Liver (tissue), 8 donors: ENCODE measurements at regions not wholly inside any gene's neighbourhood (a gene's known extent, or its start where the extent isn't known, plus 50 kb on each side); places are given as distances from the start of the nearest gene placed in this dataset.

Experiments used
- DNase-seq: peaks from one replicate; pipeline ENCODE4 v3.0.0-alpha.2; 2017; ENCODE audit warnings: low spot score
- H3K27ac ChIP-seq, 2 donors: one replicate each; pipeline ENCODE4 v1.7.0; 2013; ENCODE audit warnings: inconsistent platforms in 2 of 2, low read length in 2 of 2, control low read depth in 1 of 2, low read depth in 1 of 2, mild to moderate bottlenecking in 1 of 2
- H3K27me3 ChIP-seq, 4 donors: one replicate each; pipeline versions ENCODE4 v1.6.1 to v1.7.0; 2013; ENCODE audit warnings: low read length in 3 of 4, inconsistent platforms in 1 of 4, mild to moderate bottlenecking in 1 of 4, moderate library complexity in 1 of 4; ENCODE audit not compliant: control insufficient read depth in 4 of 4, insufficient read depth in 4 of 4
- H3K36me3 ChIP-seq, 4 donors: one replicate each; pipeline versions ENCODE4 v1.6.1 to v1.7.0; 2013; ENCODE audit warnings: low read length in 3 of 4, mild to moderate bottlenecking in 3 of 4, low read depth in 1 of 4, moderate library complexity in 1 of 4; ENCODE audit not compliant: control insufficient read depth in 4 of 4, insufficient read depth in 3 of 4
- H3K4me1 ChIP-seq, 4 donors: one replicate each; pipeline versions ENCODE4 v1.6.1 to v1.7.0; 2013; ENCODE audit warnings: low read length in 3 of 4, mild to moderate bottlenecking in 3 of 4, moderate library complexity in 1 of 4; ENCODE audit not compliant: control insufficient read depth in 4 of 4, insufficient read depth in 4 of 4
- H3K4me3 ChIP-seq, 3 donors: one replicate each; pipeline versions ENCODE4 v1.6.1 to v1.7.0; 2013; ENCODE audit warnings: low read length in 3 of 3, control low read depth in 1 of 3, low read depth in 1 of 3, mild to moderate bottlenecking in 1 of 3
- H3K9ac ChIP-seq, 2 donors: one replicate each; pipeline ENCODE4 v1.7.0; 2013; ENCODE audit warnings: low read length in 2 of 2, mild to moderate bottlenecking in 2 of 2, moderate library complexity in 2 of 2, control low read depth in 1 of 2, low read depth in 1 of 2
- H3K9me3 ChIP-seq, 4 donors: one replicate each; pipeline versions ENCODE4 v1.6.1 to v1.7.0; 2013; ENCODE audit warnings: low read length in 3 of 4; ENCODE audit not compliant: control insufficient read depth in 4 of 4
- EGR1 ChIP-seq, 2 donors: IDR thresholded peaks; 2 replicates each; pipeline ENCODE4 v1.6.1; 2016 to 2018; ENCODE audit warnings: antibody characterized with exemption in 2 of 2, low read depth in 2 of 2
- FOXA1 ChIP-seq: IDR thresholded peaks from 2 replicates; pipeline ENCODE4 v1.6.1; 2016; ENCODE audit warnings: antibody characterized with exemption
- FOXA2 ChIP-seq: IDR thresholded peaks from 2 replicates; pipeline ENCODE4 v1.6.1; 2016; ENCODE audit warnings: antibody characterized with exemption
- GABPA ChIP-seq, 2 donors: IDR thresholded peaks in 1 of 2; conservative IDR thresholded peaks in 1 of 2; 2 replicates each; pipeline ENCODE4 v1.6.1; 2016; ENCODE audit warnings: antibody characterized with exemption in 2 of 2, mild to moderate bottlenecking in 1 of 2, moderate library complexity in 1 of 2
- HNF4A ChIP-seq, 2 donors: conservative IDR thresholded peaks; 2 replicates each; pipeline ENCODE4 v1.6.1; 2016; ENCODE audit warnings: antibody characterized with exemption in 2 of 2, mild to moderate bottlenecking in 2 of 2
- HNF4G ChIP-seq: IDR thresholded peaks from 2 replicates; pipeline ENCODE4 v1.6.1; 2016; ENCODE audit warnings: antibody characterized with exemption
- JUND ChIP-seq, 2 donors: IDR thresholded peaks; 2 replicates each; pipeline ENCODE4 v1.6.1; 2016; ENCODE audit warnings: antibody characterized with exemption in 2 of 2
- RAD21 ChIP-seq, 2 donors: IDR thresholded peaks; 2 replicates each; pipeline ENCODE4 v1.6.1; 2016; ENCODE audit warnings: antibody characterized with exemption in 2 of 2, mild to moderate bottlenecking in 2 of 2
- RXRA ChIP-seq, 2 donors: IDR thresholded peaks; 2 replicates each; pipeline ENCODE4 v1.6.1; 2017 to 2018; ENCODE audit warnings: antibody characterized with exemption in 2 of 2, mild to moderate bottlenecking in 1 of 2
- SP1 ChIP-seq: IDR thresholded peaks from 2 replicates; pipeline ENCODE4 v1.6.1; 2018; ENCODE audit warnings: antibody characterized with exemption, mild to moderate bottlenecking
- TAF1 ChIP-seq: conservative IDR thresholded peaks from 2 replicates; pipeline ENCODE4 v1.6.1; 2016; ENCODE audit warnings: antibody characterized with exemption, mild to moderate bottlenecking
- YY1 ChIP-seq: IDR thresholded peaks from 2 replicates; pipeline ENCODE4 v1.6.1; 2016; ENCODE audit warnings: antibody characterized with exemption, mild to moderate bottlenecking
- WGBS: extraction: QIAGEN DNeasy Blood & Tissue Kit; methylation state at CpG from one replicate; pipeline ENCODE4 v1.1.7; 2013; 5-methylcytosine and 5-hydroxymethylcytosine counted together
- TF ChIP-seq, protein P1 (sequence below): IDR thresholded peaks from 2 replicates; pipeline ENCODE4 v1.6.1; 2016; ENCODE audit warnings: antibody characterized with exemption, mild to moderate bottlenecking
- TF ChIP-seq, protein P2 (sequence below): IDR thresholded peaks from 2 replicates; pipeline ENCODE4 v1.6.1; 2016; ENCODE audit warnings: antibody characterized with exemption
- TF ChIP-seq, protein P3 (sequence below): IDR thresholded peaks from 2 replicates; pipeline ENCODE4 v1.6.1; 2016; ENCODE audit warnings: antibody characterized with exemption
- TF ChIP-seq, protein P4 (sequence below): IDR thresholded peaks from 2 replicates; pipeline ENCODE4 v1.6.1; 2016; ENCODE audit warnings: antibody characterized with exemption
- TF ChIP-seq, protein P5 (sequence below): fragments of 150-350 bp; IDR thresholded peaks from 2 replicates; pipeline ENCODE4 v1.5.1; 2017; ENCODE audit warnings: improper control_type of control experiment, low read depth, low read length; ENCODE audit not compliant: missing input control
- donor health status: healthy.
- donor health status: healthy.
- donor health status: healthy.
- donor health status: healthy.
- donor health status: healthy.

DNA sequence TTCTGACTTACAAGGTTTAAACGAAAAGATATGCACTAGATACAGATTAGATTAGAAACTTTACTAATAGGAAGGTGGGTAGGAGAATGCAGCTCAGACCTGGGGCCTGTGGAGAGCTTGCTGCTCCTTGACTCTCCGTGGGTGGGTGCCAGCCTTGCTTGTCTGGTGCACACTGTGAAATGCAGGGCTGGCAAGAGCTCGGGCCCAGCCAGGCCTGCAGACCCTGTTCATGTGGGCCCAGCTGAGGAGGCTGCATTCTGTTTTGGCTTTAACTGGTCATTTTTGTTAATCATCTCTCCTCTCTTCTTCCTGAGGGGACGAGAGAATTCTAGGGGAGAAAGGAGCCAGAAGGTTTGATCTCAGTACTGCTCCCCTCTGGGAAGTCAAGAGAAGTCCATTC, 325.4 kb downstream of the QKI start:
- Histone ChIP-seq H3K27ac (no peak overlapping the region), H3K4me3 (no peak overlapping the region), H3K4me1 (no peaks in the 10 kb centered on the region), H3K27me3 (no peaks in the 10 kb centered on the region), H3K9ac (no peak overlapping the region), H3K36me3 (no peaks in the 10 kb centered on the region), H3K9me3 (no peaks in the 10 kb centered on the region)
- no peak for TF ChIP-seq RXRA (IDR thresholded peaks at IDR 0.05)
- TF ChIP-seq TAF1, result no peak
- no peak for TF ChIP-seq YY1
- TF ChIP-seq FOXA1, result no peak
- TF ChIP-seq FOXA2, result no peak
- TF ChIP-seq, protein P1, sequence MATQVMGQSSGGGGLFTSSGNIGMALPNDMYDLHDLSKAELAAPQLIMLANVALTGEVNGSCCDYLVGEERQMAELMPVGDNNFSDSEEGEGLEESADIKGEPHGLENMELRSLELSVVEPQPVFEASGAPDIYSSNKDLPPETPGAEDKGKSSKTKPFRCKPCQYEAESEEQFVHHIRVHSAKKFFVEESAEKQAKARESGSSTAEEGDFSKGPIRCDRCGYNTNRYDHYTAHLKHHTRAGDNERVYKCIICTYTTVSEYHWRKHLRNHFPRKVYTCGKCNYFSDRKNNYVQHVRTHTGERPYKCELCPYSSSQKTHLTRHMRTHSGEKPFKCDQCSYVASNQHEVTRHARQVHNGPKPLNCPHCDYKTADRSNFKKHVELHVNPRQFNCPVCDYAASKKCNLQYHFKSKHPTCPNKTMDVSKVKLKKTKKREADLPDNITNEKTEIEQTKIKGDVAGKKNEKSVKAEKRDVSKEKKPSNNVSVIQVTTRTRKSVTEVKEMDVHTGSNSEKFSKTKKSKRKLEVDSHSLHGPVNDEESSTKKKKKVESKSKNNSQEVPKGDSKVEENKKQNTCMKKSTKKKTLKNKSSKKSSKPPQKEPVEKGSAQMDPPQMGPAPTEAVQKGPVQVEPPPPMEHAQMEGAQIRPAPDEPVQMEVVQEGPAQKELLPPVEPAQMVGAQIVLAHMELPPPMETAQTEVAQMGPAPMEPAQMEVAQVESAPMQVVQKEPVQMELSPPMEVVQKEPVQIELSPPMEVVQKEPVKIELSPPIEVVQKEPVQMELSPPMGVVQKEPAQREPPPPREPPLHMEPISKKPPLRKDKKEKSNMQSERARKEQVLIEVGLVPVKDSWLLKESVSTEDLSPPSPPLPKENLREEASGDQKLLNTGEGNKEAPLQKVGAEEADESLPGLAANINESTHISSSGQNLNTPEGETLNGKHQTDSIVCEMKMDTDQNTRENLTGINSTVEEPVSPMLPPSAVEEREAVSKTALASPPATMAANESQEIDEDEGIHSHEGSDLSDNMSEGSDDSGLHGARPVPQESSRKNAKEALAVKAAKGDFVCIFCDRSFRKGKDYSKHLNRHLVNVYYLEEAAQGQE, result no peak
- TF ChIP-seq EGR1 (IDR thresholded peaks at IDR 0.05; ENCODE audit: low read depth in 2 of 2), result no peak
- no peak for TF ChIP-seq JUND (IDR thresholded peaks at IDR 0.05)
- no peak for DNase-seq
- WGBS, result 89% methylated on average over 4 of the region's 4 CpGs

DNA sequence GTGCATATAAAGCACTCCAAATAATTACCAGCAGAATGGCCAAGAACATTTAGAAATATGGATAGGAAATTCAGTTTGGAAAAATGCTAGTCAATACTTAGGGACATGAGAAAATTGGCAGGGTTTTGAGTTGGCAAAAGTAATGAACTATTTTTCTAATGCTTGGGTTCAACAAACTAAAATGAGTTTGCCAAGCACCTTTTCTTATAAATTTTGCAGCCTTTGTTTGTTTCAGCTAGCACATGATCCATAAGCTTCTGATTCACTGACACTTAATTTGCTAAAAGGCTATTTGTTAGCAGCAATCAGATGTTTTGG, 324.8 kb downstream of the QKI start:
- H3K27me3 ChIP-seq, result no peaks in the 10 kb centered on the region
- TF ChIP-seq SP1 (no peak), JUND (IDR thresholded peaks at IDR 0.05) (no peak), FOXA2 (no peak), TAF1 (no peak), RAD21 (IDR thresholded peaks at IDR 0.05) (no peak), GABPA (IDR thresholded peaks at IDR 0.05 in 1 of 2, conservative IDR thresholded peaks at IDR 0.05 in 1 of 2) (no peak), HNF4G (no peak), HNF4A (conservative IDR thresholded peaks at IDR 0.05) (no peak)
- TF ChIP-seq, protein P1, result no peak
- TF ChIP-seq, protein P2, sequence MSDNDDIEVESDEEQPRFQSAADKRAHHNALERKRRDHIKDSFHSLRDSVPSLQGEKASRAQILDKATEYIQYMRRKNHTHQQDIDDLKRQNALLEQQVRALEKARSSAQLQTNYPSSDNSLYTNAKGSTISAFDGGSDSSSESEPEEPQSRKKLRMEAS, result no peak
- TF ChIP-seq, protein P3, sequence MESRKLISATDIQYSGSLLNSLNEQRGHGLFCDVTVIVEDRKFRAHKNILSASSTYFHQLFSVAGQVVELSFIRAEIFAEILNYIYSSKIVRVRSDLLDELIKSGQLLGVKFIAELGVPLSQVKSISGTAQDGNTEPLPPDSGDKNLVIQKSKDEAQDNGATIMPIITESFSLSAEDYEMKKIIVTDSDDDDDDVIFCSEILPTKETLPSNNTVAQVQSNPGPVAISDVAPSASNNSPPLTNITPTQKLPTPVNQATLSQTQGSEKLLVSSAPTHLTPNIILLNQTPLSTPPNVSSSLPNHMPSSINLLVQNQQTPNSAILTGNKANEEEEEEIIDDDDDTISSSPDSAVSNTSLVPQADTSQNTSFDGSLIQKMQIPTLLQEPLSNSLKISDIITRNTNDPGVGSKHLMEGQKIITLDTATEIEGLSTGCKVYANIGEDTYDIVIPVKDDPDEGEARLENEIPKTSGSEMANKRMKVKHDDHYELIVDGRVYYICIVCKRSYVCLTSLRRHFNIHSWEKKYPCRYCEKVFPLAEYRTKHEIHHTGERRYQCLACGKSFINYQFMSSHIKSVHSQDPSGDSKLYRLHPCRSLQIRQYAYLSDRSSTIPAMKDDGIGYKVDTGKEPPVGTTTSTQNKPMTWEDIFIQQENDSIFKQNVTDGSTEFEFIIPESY, result no peak
- TF ChIP-seq, protein P4, sequence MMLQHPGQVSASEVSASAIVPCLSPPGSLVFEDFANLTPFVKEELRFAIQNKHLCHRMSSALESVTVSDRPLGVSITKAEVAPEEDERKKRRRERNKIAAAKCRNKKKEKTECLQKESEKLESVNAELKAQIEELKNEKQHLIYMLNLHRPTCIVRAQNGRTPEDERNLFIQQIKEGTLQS, result no peak
- TF ChIP-seq, protein P5, sequence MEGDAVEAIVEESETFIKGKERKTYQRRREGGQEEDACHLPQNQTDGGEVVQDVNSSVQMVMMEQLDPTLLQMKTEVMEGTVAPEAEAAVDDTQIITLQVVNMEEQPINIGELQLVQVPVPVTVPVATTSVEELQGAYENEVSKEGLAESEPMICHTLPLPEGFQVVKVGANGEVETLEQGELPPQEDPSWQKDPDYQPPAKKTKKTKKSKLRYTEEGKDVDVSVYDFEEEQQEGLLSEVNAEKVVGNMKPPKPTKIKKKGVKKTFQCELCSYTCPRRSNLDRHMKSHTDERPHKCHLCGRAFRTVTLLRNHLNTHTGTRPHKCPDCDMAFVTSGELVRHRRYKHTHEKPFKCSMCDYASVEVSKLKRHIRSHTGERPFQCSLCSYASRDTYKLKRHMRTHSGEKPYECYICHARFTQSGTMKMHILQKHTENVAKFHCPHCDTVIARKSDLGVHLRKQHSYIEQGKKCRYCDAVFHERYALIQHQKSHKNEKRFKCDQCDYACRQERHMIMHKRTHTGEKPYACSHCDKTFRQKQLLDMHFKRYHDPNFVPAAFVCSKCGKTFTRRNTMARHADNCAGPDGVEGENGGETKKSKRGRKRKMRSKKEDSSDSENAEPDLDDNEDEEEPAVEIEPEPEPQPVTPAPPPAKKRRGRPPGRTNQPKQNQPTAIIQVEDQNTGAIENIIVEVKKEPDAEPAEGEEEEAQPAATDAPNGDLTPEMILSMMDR, result no peak
- H3K4me3 ChIP-seq, result no peak overlapping the region
- no peak overlapping the region for H3K9ac ChIP-seq
- no peak overlapping the region for H3K27ac ChIP-seq
- H3K4me1 ChIP-seq, result no peaks in the 10 kb centered on the region
- H3K36me3 ChIP-seq, result no peaks in the 10 kb centered on the region
- no peaks in the 10 kb centered on the region for H3K9me3 ChIP-seq
- no peak for DNase-seq
